ENCODE measurements at regions not wholly inside any gene's neighbourhood (a gene's known extent, or its start where the extent isn't known, plus 50 kb on each side); places are given as distances from the start of the nearest gene placed in this dataset.
A peak's percentile ranks its signal among the peaks of the same experiment; 100 is the strongest.

GRCh38 chr3:61311044-61311443, 59.8 kb upstream of the FHIT start:
- no peak for TF ChIP-seq CTCF (conservative IDR thresholded peaks at IDR 0.05; ENCODE audit: low read depth, low read length)
- H3K4me3 ChIP-seq (ENCODE audit: low read depth, low read length): no peak overlapping the region
- DNase-seq (ENCODE audit: low read depth): no peak

- no peak for TF ChIP-seq CTCF (conservative IDR thresholded peaks at IDR 0.05; ENCODE audit: low read depth, low read length)
- H3K4me3 ChIP-seq (ENCODE audit: low read depth, low read length): no peak overlapping the region
- DNase-seq (ENCODE audit: low read depth): peak; percentile 8
Measured at GRCh38 chr3:61315871-61316270, 64.6 kb upstream of the FHIT start.

GRCh38 chr3:61323094-61323493, 71.8 kb upstream of the FHIT start:
- DNase-seq (ENCODE audit: low read depth): no peak
- no peak for TF ChIP-seq CTCF (conservative IDR thresholded peaks at IDR 0.05; ENCODE audit: low read depth, low read length)
- no peak overlapping the region for H3K4me3 ChIP-seq (ENCODE audit: low read depth, low read length)

- no peak for TF ChIP-seq CTCF (conservative IDR thresholded peaks at IDR 0.05; ENCODE audit: low read depth, low read length)
- no peak overlapping the region for H3K4me3 ChIP-seq (ENCODE audit: low read depth, low read length)
- DNase-seq (ENCODE audit: low read depth): no peak
Measured at GRCh38 chr3:61331929-61332552, 80.8 kb upstream of the FHIT start.

GRCh38 chr3:61333192-61333961, 82.1 kb upstream of the FHIT start:
- H3K4me3 ChIP-seq (ENCODE audit: low read depth, low read length): no peak overlapping the region
- no peak for TF ChIP-seq CTCF (conservative IDR thresholded peaks at IDR 0.05; ENCODE audit: low read depth, low read length)
- no peak for DNase-seq (ENCODE audit: low read depth)

- no peak for DNase-seq (ENCODE audit: low read depth)
- TF ChIP-seq CTCF (conservative IDR thresholded peaks at IDR 0.05; ENCODE audit: low read depth, low read length): no peak
- H3K4me3 ChIP-seq (ENCODE audit: low read depth, low read length): no peak overlapping the region
Measured at GRCh38 chr3:61334783-61335182, 83.5 kb upstream of the FHIT start.
